GM21737 (cell line): ENCODE measurements at regions not wholly inside any gene's neighbourhood (a gene's known extent, or its start where the extent isn't known, plus 50 kb on each side); places are given as distances from the start of the nearest gene placed in this dataset.
"Not testable (repeated sequence)": the region's sequence is repeated elsewhere in the genome, so short reads cannot be mapped to it uniquely, and the experiment has no call there.

Experiments used
- ATAC-seq: cut with Tn5 transposase; IDR thresholded peaks from one replicate; pipeline ENCODE4 v1.9.1; 2021; ENCODE audit warnings: mild to moderate bottlenecking, moderate library complexity; ENCODE audit not compliant: unreplicated experiment

GRCh38 chr16:18157854-18158253 lies 178.7 kb downstream of the NPIPA8 start:
- not testable (repeated sequence) for ATAC-seq

- not testable (repeated sequence) for ATAC-seq
These were observed 183.7 kb downstream of the NPIPA8 start for GRCh38 chr16:18152832-18153231.

- ATAC-seq = not testable (repeated sequence)
These were observed 188.4 kb downstream of the NPIPA8 start for GRCh38 chr16:18148132-18148531.

- ATAC-seq = not testable (repeated sequence)
These were observed 189.9 kb downstream of the NPIPA8 start for GRCh38 chr16:18146601-18147142.

- ATAC-seq = not testable (repeated sequence)
These were observed 194.5 kb downstream of the NPIPA8 start for GRCh38 chr16:18142066-18142465.

- not testable (repeated sequence) for ATAC-seq
These were observed 200.2 kb downstream of the NPIPA8 start for GRCh38 chr16:18136288-18136687.

- not testable (repeated sequence) for ATAC-seq
These were observed 201.5 kb downstream of the NPIPA8 start for GRCh38 chr16:18135024-18135423.

- ATAC-seq = not testable (repeated sequence)
These were observed 204.9 kb downstream of the NPIPA8 start for GRCh38 chr16:18131587-18131986.

- ATAC-seq = not testable (repeated sequence)
These were observed 205.9 kb downstream of the NPIPA8 start for GRCh38 chr16:18130478-18131120.

GRCh38 chr16:18127033-18127432 lies 209.5 kb downstream of the NPIPA8 start:
- ATAC-seq = not testable (repeated sequence)

- ATAC-seq = not testable (repeated sequence)
These were observed 217.4 kb downstream of the NPIPA8 start for GRCh38 chr16:18119092-18119491.

GRCh38 chr16:18118684-18119083 lies 217.9 kb downstream of the NPIPA8 start:
- ATAC-seq = not testable (repeated sequence)

GRCh38 chr16:18118071-18118470 lies 218.5 kb downstream of the NPIPA8 start:
- not testable (repeated sequence) for ATAC-seq

GRCh38 chr16:18104412-18104811 lies 232.1 kb downstream of the NPIPA8 start:
- ATAC-seq = not testable (repeated sequence)

GRCh38 chr16:18101077-18101476 lies 235.5 kb downstream of the NPIPA8 start:
- not testable (repeated sequence) for ATAC-seq

GRCh38 chr16:18092605-18093004 lies 243.9 kb downstream of the NPIPA8 start:
- ATAC-seq = not testable (repeated sequence)

- not testable (repeated sequence) for ATAC-seq
These were observed 255.7 kb downstream of the NPIPA8 start for GRCh38 chr16:18080658-18081363.

- ATAC-seq = not testable (repeated sequence)
These were observed 258.6 kb downstream of the NPIPA8 start for GRCh38 chr16:18077910-18078309.

- no peak for ATAC-seq
These were observed 264.4 kb downstream of the NPIPA8 start for GRCh38 chr16:18072161-18072560.

GRCh38 chr16:18069683-18070082 lies 266.9 kb downstream of the NPIPA8 start:
- no peak for ATAC-seq

- ATAC-seq = no peak
These were observed 268.1 kb downstream of the NPIPA8 start for GRCh38 chr16:18068477-18068876.

- ATAC-seq = no peak
These were observed 273.8 kb downstream of the NPIPA8 start for GRCh38 chr16:18062713-18063112.
